Hematopoietic multipotent progenitor cell (in vitro differentiated cells): ENCODE measurements at regions not wholly inside any gene's neighbourhood (a gene's known extent, or its start where the extent isn't known, plus 50 kb on each side); places are given as distances from the start of the nearest gene placed in this dataset.
A peak's percentile ranks its signal among the peaks of the same experiment; 100 is the strongest.

Experiments
- DNase-seq, 3 donors: peaks; one replicate each; pipeline ENCODE4 v3.0.0-alpha.2; 2011 to 2015; ENCODE audit warnings: low read depth in 2 of 3, low spot score in 2 of 3

DNA sequence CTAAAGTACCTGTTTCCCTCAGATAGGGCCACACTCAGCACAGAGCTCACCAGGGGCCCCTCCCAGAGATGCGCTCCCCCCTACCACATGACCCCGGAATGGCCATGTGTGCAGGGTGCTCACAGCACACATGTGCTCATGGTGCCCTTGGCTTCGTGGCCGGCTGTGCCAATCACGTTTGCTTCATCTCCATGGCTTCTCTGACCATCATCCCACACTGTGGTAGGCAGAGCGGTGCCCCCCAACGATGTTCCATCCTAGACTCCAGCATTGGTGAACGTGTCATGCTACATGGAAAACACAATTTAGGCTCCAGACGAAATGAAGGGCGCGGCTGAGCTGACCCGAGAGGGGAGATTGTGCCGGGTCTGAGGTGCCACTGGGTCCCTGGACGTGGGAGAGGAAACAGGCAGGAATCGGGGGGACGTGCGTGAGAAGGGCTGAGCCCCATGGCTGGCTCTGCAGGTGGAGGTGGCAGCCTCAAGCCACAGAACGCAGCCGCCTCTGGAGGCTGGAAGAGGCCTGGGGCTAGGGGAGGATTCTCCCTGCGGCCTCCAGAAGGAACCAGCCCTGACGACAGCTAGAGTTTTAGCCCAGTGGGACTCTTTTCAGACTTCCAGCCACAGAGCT lies 126.5 kb downstream of the DLL1 start:
- no peak for DNase-seq

DNA sequence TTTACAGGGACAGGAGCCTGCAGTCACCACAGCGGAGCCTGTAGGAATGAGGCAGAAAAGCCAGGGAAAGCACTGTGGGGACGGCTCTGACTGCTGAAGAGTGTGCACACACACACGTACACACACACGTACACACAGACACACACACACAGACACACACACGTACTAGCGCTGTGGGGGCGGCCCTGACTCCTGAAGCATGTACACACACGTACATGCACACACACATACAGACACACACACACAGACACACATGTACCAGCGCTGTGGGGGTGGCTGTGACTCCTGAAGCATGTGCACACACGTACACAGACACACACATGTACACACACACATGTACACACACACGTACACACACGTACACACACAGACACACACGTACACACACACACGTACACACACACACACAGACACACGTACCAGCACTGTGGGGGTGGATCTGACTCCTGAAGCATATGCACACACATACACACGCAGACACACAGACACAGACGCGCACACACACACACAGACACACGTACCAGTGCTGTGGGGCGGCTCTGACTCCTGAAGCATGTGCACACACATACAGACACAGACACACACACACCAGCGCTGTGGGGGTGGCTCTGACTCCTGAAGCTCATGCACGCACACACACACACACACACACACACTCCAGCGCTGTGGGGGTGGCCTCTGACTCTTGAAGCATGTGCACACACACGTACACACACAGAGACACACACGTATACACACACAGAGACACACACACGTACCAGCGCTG lies 127.3 kb downstream of the DLL1 start:
- no peak for DNase-seq

- DNase-seq = no peak
Measured at GRCh38 chr6:170162775-170163404, 128.0 kb downstream of the DLL1 start.

DNA sequence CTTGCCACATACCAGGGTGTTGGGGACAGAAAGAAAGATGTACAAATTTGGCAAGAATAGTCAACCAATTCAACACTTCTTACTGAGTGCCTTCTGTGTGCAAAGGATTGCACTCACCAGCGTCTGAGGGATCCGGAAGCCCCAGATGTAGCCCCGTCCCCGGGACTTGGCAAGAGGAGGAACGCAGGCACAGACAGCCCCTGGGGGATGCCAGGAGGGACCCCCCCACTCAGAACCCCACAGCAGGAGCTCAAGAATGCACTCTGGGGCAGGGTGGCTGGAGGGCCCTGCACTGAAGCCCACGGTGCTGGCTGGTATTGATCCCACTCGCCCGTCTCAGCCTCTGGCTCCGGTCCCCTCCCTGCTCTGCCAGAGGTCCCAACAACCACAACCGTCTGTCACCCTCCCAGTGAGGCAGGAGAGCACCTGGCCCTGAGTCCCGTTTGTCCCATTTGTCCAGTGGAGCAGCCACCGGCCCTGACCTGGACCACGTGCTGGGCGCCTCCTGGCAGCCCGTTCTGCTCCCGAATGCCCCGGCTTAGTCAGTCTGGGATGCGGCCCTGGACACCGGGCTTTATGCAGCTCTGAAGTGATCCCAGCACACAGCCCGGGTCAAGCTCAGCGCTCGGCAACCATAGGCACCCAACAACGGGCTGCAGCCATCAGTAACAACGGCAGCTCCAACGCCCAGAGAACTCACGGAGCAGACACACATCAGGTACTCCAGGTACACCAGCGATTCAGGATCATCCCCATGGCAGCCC lies 128.7 kb downstream of the DLL1 start:
- DNase-seq = no peak

DNA sequence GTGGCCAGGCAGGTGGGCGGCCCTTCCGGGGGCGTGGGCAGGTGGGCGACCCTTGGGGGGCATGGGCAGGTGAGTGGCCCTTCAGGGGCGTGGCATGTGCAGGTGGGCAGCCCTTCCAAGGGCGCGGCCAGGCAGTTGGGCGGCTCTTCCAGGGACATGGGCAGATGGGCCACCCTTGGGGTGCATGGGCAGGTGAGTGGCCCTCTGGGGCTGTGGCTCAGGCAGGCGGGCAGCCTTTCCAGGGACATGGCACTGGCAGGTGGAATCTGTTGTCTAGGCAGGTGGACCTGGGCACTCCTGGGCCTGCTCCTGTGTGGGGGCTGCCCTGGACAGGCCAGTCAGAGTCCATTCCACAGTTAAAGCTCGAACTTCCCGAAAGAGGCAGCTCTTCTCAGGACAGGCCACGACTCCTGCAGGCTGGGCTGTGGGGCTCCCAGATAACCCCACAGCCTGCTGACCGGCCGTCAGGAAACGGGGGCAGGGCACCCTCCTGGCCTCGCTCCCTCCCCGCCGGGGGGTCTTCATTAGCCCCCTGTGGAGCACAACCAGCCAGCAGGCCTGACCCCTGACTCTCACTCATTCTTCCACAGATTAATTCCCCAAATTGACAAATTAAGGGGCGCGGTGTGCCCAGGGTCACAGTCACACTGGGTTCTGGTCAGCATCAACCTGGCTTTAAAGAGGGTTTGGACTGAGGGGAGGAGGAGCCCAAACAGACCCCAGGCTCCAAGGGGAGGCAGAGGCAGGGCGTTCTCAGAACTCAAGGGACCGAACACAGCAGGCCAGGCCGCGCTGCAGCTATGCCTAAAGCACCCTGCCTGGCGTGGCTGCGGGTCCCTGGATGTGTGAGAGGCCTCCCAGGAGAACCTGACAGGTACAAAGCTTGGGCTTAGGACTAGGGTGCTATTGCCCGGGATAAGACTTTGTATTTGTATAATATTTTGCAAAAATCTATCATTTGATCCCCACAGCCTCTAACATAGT lies 130.0 kb downstream of the DLL1 start:
- DNase-seq = no peak

DNA sequence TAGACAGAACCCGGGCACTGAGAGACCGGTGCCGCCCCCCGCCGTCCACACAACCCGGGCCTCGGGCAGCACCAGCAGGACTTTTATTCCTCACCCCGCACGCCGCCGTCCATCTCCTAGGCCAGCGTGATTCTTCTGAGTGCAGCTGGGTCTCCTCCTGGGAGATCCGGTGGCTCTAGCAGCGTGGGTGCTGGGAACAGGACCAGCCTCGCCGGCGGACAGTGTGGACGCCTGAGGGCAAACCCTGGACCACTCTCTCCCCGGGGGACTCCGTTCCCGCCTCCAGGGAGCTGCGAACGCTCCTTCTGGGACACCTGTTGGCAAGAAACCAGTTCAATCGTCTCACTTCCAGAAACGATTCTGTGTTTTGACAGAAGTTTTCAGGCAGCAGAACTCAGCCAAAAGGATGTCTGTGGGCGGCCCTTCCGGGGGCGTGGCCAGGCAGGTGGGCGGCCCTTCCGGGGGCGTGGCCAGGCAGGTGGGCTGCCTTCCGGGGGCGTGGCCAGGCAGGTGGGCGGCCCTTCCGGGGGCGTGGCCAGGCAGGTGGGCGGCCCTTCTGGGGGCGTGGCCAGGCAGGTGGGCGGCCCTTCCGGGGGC lies 130.7 kb downstream of the DLL1 start:
- no peak for DNase-seq

- no peak for DNase-seq
Measured at GRCh38 chr6:170159022-170159965, 131.6 kb downstream of the DLL1 start.

DNA sequence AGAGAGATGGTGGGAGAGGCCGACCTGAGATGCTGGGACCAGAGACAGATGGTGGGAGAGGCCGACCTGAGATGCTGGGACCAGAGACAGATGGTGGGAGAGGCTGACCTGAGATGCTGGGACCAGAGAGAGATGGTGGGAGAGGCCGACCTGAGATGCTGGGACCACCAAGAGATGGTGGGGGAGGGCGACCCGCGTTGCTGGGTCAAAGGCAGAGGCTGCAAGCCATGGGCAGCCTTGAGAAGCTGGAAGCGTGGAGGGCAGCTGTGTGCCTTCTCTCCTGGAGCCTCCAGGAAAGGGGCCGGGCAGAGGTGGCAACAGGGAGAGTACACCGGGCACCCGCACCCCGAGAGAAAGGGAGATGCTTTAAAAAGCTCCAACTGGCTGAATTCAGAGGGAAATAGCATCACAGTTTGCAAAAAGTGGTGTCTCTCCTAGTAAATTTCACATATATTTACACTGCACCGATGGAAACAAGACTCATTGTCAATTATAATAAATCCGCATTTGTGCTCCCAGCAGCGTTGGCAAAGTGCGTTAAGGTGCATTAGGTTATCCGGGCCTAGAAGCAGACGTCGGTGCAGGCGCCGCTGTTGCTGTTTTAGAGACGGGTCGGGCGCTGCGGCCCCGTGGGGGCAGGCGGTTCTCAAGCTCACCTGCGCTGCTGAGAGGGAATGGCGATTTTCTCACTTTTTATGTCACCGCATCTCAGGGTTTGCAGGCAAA lies 132.4 kb downstream of the DLL1 start:
- DNase-seq = no peak

- DNase-seq = no peak
Measured at GRCh38 chr6:170157567-170158218, 133.2 kb downstream of the DLL1 start.

- no peak for DNase-seq
Measured at GRCh38 chr6:170156448-170157375, 134.2 kb downstream of the DLL1 start.

DNA sequence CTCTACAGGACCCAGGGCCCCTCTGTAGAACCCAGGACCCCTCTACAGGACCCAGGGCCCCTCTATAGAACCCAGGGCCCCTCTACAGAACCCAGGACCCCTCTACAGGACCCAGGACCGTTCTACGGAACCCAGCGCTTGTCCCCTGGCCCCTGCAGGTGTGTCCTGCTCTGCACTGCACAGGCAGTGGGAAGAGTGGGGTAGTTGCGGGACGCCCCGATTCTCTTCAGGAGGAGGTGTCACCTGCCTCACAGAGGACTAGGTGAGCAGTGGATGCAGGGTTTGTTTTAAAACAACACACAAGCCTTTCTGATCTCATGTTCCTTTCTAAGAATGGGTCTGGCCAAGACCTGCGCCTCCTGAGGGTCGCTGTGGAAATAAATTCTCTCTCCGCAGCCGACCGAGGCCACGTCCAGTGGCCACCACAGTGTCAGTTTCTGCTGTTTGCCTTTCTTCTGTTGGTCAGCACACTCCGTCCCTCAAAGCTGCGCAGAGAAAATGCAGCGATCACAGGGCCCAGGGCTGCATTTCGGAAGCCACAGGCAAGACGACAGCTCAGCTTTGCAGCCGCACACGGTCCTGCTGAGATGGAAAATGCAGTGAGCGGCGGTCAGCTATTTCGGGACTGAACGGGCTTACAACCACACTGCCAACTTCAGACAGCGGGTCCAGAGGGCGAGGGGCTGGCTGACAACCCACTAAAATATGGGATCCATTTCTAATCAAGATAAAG lies 135.2 kb downstream of the DLL1 start:
- DNase-seq = no peak

DNA sequence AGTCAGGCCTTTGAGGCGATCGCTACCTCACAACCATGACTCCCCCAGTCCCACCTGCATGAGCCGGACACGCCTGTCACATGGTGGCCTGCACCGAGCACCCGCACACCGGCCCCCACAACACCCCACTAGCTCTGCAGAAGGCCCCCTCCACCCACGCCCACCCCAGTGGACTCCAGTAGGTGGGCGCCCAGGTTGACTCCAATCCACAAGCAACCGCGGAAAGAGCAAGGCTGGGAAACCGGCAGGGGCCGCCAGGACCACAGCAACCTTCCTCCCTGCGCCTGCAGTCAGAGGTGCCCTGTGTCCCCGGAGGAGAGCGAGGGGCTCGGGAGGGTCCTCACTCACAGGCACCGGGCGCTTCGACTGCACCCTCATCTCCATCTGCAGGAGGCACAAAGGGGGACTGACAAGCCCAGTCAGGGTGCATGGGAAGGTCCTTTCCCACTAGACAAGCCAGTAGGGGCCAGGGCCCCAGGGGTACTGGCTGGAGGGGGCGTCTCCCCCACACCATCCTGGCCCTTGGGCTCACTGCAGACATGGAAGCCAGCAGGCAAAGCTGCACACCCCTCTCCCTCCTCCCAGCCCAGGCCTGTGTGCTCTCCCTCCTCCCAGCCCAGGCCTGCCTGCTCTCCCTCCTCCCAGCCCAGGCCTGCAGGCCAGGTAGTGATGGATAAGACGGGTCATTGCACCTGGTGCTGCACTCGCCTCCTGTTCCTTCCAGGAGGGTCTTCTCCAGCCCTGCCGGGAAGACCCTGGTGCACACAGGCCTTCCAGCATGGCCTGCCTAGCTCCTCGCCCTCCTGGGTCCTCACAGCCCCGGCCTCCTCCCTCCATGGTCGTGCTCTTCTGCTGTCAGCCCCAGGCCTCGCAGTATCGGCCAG lies 137.2 kb downstream of the DLL1 start:
- no peak for DNase-seq

GRCh38 chr6:170152989-170153388 lies 137.9 kb downstream of the DLL1 start:
- peak in 2 of 3 donors; percentile 59 to 63 for DNase-seq

DNA sequence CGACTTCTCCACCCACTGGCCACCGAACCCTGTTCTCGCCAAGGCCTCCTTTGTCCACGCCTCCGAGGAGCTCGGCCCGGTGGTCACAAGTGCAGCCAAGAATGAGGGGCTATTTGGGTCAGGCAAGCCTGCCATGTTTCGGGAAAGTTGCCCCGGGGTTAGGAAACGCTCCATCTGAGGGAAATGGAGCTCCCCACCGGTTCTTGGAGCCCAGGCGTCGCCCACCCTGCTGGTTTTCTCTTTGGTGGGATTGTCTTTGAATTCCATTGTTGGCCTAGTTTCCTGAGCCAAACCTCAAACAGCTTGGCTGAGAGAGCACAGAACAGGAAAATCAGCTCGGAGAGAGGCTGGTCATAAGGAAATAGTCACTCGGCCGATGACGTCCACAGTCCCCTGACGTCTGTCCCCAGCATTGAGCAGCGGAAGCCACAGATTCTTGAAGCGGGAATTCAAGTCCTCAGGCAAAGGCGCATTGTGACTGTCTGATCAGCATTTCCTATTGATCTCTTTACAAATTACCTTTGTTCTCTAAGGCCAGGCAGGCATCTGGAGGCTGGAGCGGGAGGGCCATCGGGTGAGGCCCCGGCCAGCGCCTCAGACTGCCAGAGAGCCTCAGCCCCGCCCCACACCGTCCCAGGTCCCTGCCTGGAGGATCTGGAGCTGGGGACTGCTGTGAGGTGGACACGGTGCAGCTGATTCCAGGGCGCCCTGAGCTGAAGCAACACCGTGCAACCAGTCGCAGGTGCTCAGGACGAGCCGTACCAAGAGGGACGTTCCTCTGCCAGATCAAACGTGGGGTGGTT lies 138.6 kb downstream of the DLL1 start:
- peak in 2 of 3 donors; percentile 31 to 44 for DNase-seq
